GM21360 (cell line): ENCODE measurements at regions not wholly inside any gene's neighbourhood (a gene's known extent, or its start where the extent isn't known, plus 50 kb on each side); places are given as distances from the start of the nearest gene placed in this dataset.
A peak's percentile ranks its signal among the peaks of the same experiment; 100 is the strongest.

ENCODE experiments used
- ATAC-seq: cut with Tn5 transposase; IDR thresholded peaks from one replicate; pipeline ENCODE4 v1.9.1; 2021; ENCODE audit warnings: mild to moderate bottlenecking, moderate library complexity; ENCODE audit not compliant: unreplicated experiment

- no peak for ATAC-seq
Measured at GRCh38 chr11:103619938-103620337, 416.5 kb upstream of the DDI1 start.

- no peak for ATAC-seq
Measured at GRCh38 chr11:103622296-103622695, 414.1 kb upstream of the DDI1 start.

DNA sequence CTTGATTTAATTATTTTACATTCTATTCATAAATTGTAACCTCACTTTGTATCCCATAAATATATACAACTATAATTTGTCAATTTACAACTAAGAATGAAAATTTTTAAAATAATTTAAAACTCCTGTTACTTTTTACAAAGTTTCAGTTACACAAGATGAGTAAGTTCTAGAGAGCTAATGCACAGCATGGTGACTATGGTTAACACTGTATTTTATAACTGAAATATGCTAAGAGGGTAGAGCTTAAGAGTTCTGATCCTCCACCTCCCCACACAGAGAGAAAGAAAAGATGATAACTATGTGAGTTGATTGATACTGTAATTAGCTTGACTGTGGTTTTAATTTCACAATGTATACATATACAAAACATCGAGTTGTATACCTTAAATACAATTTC, 412.5 kb upstream of the DDI1 start:
- ATAC-seq, result peak; percentile 54

GRCh38 chr11:103624708-103625623, 411.5 kb upstream of the DDI1 start:
- no peak for ATAC-seq

DNA sequence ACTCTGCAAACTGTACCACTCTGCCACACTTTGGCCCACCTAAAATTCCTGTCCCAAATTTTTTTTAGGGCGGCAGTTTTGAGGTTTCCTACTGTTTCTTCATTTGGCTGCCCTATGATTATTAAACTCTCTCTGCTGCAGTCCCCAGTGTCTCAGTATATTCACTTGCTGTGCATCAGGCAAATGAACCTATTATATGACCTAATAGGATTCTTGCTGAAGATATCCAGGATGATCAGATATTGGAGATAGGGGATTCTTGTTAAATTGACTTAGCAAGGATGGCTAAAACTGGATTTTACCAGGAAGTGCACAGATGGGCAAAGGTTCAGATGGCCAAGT, 410.8 kb upstream of the DDI1 start:
- ATAC-seq, result no peak

GRCh38 chr11:103628121-103628520, 408.3 kb upstream of the DDI1 start:
- ATAC-seq, result no peak

DNA sequence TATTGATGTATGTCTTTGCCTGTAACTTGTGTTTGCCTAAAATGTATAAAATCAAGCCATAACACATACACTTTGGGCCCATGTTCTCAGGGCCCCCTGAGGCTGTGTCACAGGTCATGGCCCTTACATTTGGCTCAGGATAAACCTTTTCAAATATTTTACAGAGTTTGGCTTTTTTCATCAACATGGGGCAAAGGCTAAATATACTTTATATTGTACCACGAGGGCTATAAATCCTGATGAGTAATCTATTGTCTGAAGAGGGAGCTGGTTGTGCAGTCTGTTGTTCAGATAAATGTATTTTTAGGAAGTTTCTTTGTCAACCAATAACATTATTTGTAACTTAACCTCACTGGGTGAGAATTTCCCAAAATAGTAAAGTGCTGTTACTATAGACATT, 404.6 kb upstream of the DDI1 start:
- ATAC-seq, result no peak

DNA sequence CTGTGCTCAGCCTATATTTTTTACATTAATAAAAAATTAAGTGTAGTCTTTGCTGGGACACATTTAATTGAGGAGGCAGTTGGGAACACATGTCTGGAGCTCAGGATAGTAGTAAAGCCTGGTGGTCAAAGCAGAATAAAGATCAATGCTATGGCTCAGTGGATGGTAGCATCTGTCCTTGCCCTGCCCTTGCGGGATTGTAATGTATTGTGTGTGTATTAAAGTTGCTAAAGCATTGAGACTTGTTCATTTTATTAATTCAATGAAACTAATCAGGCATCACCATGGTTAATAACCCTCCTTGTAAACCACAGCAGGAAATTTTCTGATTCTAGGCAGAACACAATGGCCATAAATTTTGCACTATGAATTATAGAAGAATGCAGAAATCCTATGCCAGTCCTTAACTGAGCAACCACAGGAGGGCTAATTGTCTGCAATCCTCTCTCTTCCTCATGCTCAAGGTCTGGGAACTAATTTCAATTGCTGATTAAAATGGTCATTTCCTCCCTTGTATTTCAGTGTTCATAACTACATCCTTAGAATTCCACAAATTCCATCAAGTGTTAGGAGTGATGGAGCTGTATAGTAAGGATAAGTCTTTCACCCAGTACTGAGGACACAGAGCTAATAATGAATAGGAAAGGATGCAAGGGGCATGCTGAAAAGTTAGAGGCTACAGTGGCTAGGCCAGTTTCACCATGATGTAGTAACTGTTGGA, 403.2 kb upstream of the DDI1 start:
- ATAC-seq, result no peak

GRCh38 chr11:103633819-103634590, 402.4 kb upstream of the DDI1 start:
- ATAC-seq, result no peak

DNA sequence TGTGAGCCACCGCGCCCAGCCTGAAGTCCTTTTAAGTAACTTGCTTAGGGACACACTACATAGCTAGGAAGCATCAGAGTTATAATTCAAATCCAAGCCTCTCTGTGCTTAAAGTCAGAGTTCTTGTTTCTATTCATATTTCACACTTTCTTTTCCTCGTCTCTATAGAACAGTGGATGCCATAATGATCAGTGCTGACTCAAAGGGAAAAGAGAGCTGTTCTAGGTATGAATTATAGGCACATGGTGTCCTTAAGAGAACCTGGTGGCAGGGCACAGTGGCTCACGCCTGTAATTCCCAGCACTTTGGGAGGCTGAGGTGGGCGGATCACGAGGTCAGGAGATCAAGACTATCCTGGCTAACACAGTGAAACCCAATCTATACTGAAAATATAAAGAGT, 400.2 kb upstream of the DDI1 start:
- no peak for ATAC-seq

GRCh38 chr11:103637295-103637694, 399.1 kb upstream of the DDI1 start:
- ATAC-seq, result no peak

GRCh38 chr11:103637831-103638230, 398.6 kb upstream of the DDI1 start:
- no peak for ATAC-seq

GRCh38 chr11:103644676-103645075, 391.8 kb upstream of the DDI1 start:
- ATAC-seq, result no peak

DNA sequence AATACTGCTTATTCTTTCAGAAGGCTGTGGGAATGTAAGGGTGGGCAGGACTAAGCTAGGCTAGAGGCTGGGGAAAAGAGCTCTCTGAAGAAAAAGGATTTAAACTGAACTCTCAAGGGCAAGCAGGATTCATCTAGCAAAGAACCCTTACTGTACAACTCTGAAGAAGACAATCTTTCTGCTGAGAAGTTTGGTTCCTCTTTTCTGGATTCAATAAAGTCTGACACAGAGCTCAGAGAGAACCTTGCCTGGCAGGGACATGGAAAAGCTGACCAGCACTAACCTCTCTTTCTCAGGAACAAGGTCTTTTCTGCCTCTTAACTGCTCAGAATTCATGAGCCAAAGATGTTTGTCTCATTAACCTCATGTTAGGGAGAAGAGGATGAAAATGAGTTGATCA, 388.4 kb upstream of the DDI1 start:
- no peak for ATAC-seq

GRCh38 chr11:103648670-103649400, 387.6 kb upstream of the DDI1 start:
- peak; percentile 61 for ATAC-seq

DNA sequence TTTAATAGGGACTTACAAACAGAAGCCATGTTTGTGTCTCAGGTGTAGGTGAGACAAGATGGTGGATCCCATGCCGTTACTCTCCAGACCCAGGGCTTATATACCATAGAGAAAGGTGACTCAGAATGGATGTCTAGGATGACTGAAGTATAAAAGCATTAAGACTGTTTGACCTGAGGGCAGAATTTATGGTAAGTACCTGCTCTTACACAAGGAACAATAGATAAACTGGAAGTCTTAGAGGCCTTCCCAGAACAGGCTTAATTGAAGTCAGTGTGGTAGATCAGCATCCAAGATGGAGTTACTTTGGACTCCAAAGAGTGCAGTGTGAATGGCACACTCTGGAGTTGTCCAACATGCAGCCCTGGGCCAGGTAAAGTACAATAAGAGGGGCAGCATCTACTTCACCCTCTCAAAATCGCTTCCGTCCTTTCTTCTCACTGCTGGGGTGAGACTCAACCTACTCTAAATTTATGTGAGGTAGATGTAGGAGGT, 387.0 kb upstream of the DDI1 start:
- no peak for ATAC-seq

DNA sequence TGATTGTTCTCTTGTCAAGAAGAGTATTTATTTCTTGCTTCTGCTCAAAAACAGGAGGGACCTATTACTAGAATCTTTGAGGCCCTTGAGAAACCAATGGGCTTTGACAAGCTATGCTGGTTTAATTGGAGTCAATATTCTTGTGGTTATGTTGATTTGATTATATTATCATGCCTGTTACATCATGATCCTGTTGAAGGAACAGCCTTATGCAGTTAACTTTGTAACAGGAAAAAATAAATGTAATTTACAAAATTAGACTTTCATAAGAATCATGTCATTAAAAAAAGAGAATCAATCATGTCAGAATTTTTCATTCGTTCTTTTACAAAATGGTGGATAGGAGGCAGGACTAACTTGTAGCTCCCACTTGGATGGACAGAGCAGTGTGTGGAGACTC, 386.1 kb upstream of the DDI1 start:
- no peak for ATAC-seq

DNA sequence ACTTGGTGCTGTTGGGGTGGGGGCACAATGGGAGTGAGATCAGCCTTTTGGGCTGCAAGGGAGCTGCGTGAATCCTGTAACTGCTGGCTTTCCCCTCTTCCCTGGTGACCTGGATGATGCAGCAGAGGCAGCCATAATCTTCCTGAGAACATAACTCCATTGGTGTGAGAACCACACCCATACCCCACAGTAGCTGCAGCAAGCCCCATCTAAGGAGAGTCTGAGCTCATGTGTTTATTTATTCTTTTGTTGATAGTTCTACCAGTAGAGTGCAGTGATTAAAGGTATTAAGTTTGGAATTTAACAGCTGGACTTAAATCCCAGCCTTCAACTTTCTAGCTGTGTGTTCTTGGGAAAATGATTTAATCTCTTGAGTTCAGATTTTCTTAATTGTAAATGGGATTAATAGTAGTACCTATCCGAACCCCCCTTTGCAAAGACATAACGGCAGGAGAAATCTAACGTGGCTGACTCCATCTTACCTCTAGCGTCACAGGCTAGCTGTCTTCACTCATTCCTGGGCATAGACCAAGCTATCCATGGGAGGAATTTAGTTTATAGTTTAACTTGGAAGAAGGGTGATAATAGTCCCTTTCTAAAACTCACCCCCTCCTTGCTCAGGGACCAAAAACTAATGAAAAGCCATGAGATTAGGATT, 385.0 kb upstream of the DDI1 start:
- no peak for ATAC-seq

GRCh38 chr11:103652013-103652412, 384.4 kb upstream of the DDI1 start:
- ATAC-seq, result no peak

- ATAC-seq, result no peak
Measured at GRCh38 chr11:103656382-103656781, 380.1 kb upstream of the DDI1 start.
